MM.1S (cell line): ENCODE measurements at regions not wholly inside any gene's neighbourhood (a gene's known extent, or its start where the extent isn't known, plus 50 kb on each side); places are given as distances from the start of the nearest gene placed in this dataset.

Experiments
- CTCF ChIP-seq: fragments of 300-600 bp; sonication (generic); IDR thresholded peaks from 2 replicates; pipeline ENCODE4 v1.5.1; 2016; ENCODE audit warnings: antibody characterized with exemption, low read length, mixed read lengths
- EZH2 ChIP-seq: fragments of 300-600 bp; sonication (generic); optimal IDR thresholded peaks from 2 replicates; pipeline ENCODE3; 2017; ENCODE audit warnings: low read depth, mild to moderate bottlenecking, antibody characterized with exemption, low read length, mixed read lengths
- EZH2phosphoT487 ChIP-seq: fragments of 300-600 bp; sonication (generic); IDR thresholded peaks from 2 replicates; pipeline ENCODE4 v1.6.1; 2018; ENCODE audit warnings: antibody characterized with exemption, low read length

GRCh38 chr6:131410785-131411184 lies 162.2 kb upstream of the ARG1 start:
- TF ChIP-seq CTCF (no peak), EZH2 (no peak), EZH2phosphoT487 (no peak)
